ENCODE measurements at regions not wholly inside any gene's neighbourhood (a gene's known extent, or its start where the extent isn't known, plus 50 kb on each side); places are given as distances from the start of the nearest gene placed in this dataset.

- H3K9me3 ChIP-seq (ENCODE audit: control extremely low read depth in 1 of 3, control insufficient read depth in 2 of 3, insufficient read depth in 1 of 3, low read length in 2 of 3) = peaks cover 0 to 10% (median 0%) of the 10 kb centered on the region in 3 donors
- H3K4me2 ChIP-seq (replicated peaks; ENCODE audit: low read depth, low read length, poor library complexity, severe bottlenecking) = no peak overlapping the region
- no peak overlapping the region for H2AFZ ChIP-seq (ENCODE audit: insufficient read depth, low read depth, low read length, poor library complexity, severe bottlenecking)
- H3K27ac ChIP-seq (ENCODE audit: low read length in 2 of 2) = no peak overlapping the region
- no peak overlapping the region for H3K4me3 Mint-ChIP-seq
- intact Hi-C loops (cut with micrococcal nuclease) = no loop called here
- H3K9me3 Mint-ChIP-seq (ENCODE audit: insufficient read depth) = no peaks in the 10 kb centered on the region
- no peaks in the 10 kb centered on the region for H3K27me3 ChIP-seq (replicated peaks in 1 of 4; ENCODE audit: control extremely low read depth in 1 of 4, control insufficient read depth in 3 of 4, insufficient read depth in 4 of 4, low read length in 3 of 4)
- no peak for DNase-seq
- H3K4me1 Mint-ChIP-seq = no peaks in the 10 kb centered on the region
- H3K36me3 ChIP-seq (replicated peaks in 1 of 2; ENCODE audit: control extremely low read depth in 1 of 2, control insufficient read depth in 1 of 2, extremely low read depth in 1 of 2, insufficient read depth in 2 of 2, low read length in 1 of 2) = no peaks in the 10 kb centered on the region
- no peaks in the 10 kb centered on the region for H3K79me2 ChIP-seq (ENCODE audit: control insufficient read depth, insufficient read depth, low read length)
- no peak for ATAC-seq (ENCODE audit: low read depth)
- no peak overlapping the region for H3K27ac Mint-ChIP-seq
- H3K9ac ChIP-seq (ENCODE audit: low read length) = no peak overlapping the region
- H4K20me1 ChIP-seq (ENCODE audit: control insufficient read depth, insufficient read depth, low read length, poor library complexity, severe bottlenecking) = no peaks in the 10 kb centered on the region
- TF ChIP-seq CTCF (IDR thresholded peaks at IDR 0.05) (no peak), EZH2 (IDR thresholded peaks at IDR 0.05; ENCODE audit: borderline replicate concordance, insufficient read depth, low read depth, low read length, poor library complexity, severe bottlenecking) (no peak)
- no peaks in the 10 kb centered on the region for H3K4me1 ChIP-seq (ENCODE audit: control insufficient read depth in 2 of 2, insufficient read depth in 2 of 2, low read length in 2 of 2)
- no peaks in the 10 kb centered on the region for H3K27me3 Mint-ChIP-seq
- no peak overlapping the region for H3K4me3 ChIP-seq (ENCODE audit: control extremely low read depth in 1 of 5, extremely low read depth in 1 of 5, insufficient read depth in 1 of 5, low read depth in 2 of 5, low read length in 4 of 5)
- 97% methylated on average over 3 of the region's 3 CpGs for WGBS (ENCODE audit: insufficient coverage)
- ChIA-PET CTCF (no interaction called here), POLR2A (no interaction called here)
Observed at GRCh38 chr3:154887869-154888268, 192.2 kb upstream of the MME start.

GRCh38 chr3:154886437-154886836, 193.7 kb upstream of the MME start:
- Histone ChIP-seq H3K36me3 (replicated peaks in 1 of 2; ENCODE audit: control extremely low read depth in 1 of 2, control insufficient read depth in 1 of 2, extremely low read depth in 1 of 2, insufficient read depth in 2 of 2, low read length in 1 of 2) (no peaks in the 10 kb centered on the region), H3K4me2 (replicated peaks; ENCODE audit: low read depth, low read length, poor library complexity, severe bottlenecking) (no peak overlapping the region), H2AFZ (ENCODE audit: insufficient read depth, low read depth, low read length, poor library complexity, severe bottlenecking) (no peak overlapping the region), H3K27me3 (replicated peaks in 1 of 4; ENCODE audit: control extremely low read depth in 1 of 4, control insufficient read depth in 3 of 4, insufficient read depth in 4 of 4, low read length in 3 of 4) (no peaks in the 10 kb centered on the region), H3K9me3 (ENCODE audit: control extremely low read depth in 1 of 3, control insufficient read depth in 2 of 3, insufficient read depth in 1 of 3, low read length in 2 of 3) (peaks cover 0 to 10% (median 0%) of the 10 kb centered on the region in 3 donors), H3K9ac (ENCODE audit: low read length) (no peak overlapping the region), H4K20me1 (ENCODE audit: control insufficient read depth, insufficient read depth, low read length, poor library complexity, severe bottlenecking) (no peaks in the 10 kb centered on the region), H3K4me1 (ENCODE audit: control insufficient read depth in 2 of 2, insufficient read depth in 2 of 2, low read length in 2 of 2) (no peaks in the 10 kb centered on the region), H3K4me3 (ENCODE audit: control extremely low read depth in 1 of 5, extremely low read depth in 1 of 5, insufficient read depth in 1 of 5, low read depth in 2 of 5, low read length in 4 of 5) (no peak overlapping the region), H3K27ac (ENCODE audit: low read length in 2 of 2) (no peak overlapping the region), H3K79me2 (ENCODE audit: control insufficient read depth, insufficient read depth, low read length) (no peaks in the 10 kb centered on the region)
- CTCF ChIA-PET = no interaction called here
- Mint-ChIP-seq H3K4me1 (no peaks in the 10 kb centered on the region), H3K9me3 (ENCODE audit: insufficient read depth) (no peaks in the 10 kb centered on the region), H3K27ac (no peak overlapping the region), H3K27me3 (no peaks in the 10 kb centered on the region), H3K4me3 (no peak overlapping the region)
- no peak for DNase-seq
- POLR2A ChIA-PET = no interaction called here
- 100% methylated on average over 1 of the region's 3 CpGs for WGBS (ENCODE audit: insufficient coverage)
- intact Hi-C loops (cut with micrococcal nuclease) = no loop called here
- no peak for ATAC-seq (ENCODE audit: low read depth)
- TF ChIP-seq EZH2 (IDR thresholded peaks at IDR 0.05; ENCODE audit: borderline replicate concordance, insufficient read depth, low read depth, low read length, poor library complexity, severe bottlenecking) (no peak), CTCF (IDR thresholded peaks at IDR 0.05) (no peak)

Data from B cell (primary cell).